GM21423 (cell line): ENCODE measurements at regions not wholly inside any gene's neighbourhood (a gene's known extent, or its start where the extent isn't known, plus 50 kb on each side); places are given as distances from the start of the nearest gene placed in this dataset.

Source experiments
- ATAC-seq: cut with Tn5 transposase; IDR thresholded peaks from one replicate; pipeline ENCODE4 v1.9.1; 2021; ENCODE audit warnings: mild to moderate bottlenecking, moderate library complexity; ENCODE audit not compliant: unreplicated experiment

DNA sequence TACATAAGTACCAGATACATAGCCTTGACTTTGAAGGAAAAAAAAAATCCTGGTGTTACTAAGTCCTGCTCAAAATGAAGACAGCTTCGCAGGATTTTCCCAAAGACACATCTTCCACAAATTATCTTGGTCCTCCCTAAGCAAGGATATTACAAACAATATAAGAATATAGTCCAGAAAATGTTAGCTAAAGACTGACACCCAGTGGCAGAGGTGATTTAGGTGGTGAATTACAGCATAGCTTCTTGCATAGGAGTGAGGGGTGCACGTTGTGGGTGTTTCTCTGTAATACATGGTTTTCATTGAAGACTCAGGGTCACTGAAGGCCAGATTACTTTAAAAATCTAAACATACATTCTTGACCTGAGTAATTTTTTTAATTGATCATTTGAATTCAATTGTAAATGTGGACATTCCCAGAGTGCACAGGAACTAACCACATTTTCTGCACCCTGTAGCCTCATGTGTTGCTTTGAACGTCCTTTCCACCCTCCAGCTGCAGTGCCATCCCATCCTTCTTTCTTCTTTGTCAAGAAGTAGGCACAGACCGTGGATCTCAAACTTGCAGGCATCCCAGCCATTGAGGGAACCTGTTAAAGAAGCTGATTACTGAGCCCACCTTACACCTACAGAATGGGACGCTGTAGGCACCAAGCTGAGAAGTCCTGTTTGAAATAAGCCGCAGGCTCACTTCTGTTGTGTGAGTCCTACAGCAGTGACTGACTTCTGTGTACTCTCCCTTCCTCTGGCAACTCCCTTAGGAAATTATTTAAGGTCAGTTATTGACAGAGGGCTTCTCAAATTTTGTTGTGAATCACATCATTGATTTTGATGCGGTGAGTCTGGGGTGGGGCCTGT lies 102.6 kb downstream of the PERP start:
- ATAC-seq = no peak

DNA sequence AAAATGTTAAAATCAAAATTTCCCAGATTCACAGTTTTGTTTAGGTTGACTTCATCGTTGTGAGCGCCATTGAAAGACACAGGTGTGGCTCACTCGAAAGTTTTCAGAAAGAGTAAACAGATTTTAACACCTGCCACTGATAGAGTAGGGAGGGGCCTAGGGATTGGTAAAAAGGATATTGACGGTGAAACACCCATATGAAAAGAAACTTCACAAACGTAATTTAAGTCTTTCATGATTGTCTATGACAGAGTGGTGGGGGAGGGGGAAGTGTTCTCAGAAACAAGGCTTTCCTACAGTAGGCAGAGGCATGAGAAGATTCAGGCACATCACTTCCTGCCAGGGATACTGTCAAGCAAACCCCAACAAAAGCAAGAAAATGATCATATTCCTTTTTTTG lies 101.4 kb downstream of the PERP start:
- no peak for ATAC-seq

DNA sequence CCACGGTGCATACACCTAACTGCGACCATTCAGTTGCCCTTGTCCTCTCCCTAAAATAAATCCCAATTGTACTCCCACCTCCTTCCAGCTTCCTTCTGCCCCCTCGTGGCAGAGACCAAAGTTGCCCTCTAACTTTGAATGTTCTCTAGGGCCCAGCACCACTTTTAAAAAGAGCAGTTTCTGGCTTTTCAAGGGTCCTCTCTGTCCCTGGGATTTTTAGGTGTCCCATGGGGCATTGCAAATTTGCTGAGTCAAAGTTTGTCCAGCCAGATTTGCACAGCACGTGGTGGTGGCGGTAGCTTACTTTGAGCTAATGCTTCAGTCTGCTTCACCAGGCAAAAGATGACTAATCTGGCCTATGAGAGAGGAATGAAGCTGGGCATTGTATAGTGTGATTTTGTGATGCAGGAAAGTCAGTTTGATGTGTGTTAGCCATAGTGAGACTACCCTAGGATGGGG lies 100.2 kb downstream of the PERP start:
- no peak for ATAC-seq

DNA sequence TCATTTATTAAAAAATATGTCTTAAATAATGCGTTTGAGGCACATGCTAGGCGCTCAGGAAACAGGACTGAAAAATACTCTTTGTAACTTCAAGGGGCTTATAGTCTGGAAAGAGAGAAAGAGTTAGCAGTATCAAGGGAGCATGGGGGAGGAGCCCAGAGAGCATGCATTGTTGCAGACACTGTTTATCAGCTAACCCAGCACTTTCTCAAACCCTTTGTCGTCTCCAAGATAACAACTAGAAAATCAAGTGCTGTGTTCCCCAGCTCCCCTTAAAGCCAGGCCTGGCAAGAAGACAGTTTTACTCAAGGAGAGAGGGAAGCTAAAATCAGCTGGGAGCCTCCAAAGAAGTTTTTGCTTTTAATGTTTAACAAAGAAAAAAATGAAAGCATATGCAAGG lies 98.4 kb downstream of the PERP start:
- ATAC-seq = no peak

DNA sequence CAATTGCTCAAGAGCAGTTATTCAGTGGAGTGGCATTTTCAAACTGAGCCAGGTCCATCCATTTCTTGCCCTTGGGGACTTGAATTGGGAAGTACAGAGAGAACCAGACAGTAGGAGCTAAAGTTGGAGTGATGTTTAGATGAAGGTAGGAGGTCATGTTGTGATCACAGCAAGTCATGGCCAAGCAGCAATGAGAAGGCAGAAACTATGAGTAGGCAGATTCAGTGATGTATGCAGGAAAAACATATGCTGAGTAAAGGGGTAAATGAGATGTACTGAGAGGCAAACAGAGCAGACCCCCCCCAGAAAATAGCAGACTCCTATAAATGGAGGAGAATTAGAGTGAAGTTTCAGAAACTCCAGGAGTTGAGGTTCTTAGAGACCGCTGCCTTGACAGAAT lies 95.8 kb downstream of the PERP start:
- ATAC-seq = no peak

DNA sequence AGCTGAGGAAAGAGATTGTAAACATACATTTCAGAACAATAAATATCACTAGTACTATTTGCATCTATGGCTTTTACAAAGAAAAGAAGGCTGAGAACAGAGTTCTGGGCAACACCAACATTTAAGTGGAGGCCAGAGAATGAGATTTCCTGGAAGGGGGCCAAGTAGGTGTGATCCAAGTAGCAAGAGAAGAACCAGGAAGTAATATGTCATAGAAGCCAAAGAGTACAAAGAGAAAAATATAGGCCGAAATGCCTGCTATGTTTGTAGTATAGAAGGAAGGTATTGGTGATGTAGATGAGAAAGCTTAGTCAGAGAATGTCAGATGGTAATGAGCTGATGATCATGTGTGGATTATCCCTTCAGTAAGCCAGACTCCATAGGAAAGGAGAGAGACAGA lies 94.5 kb downstream of the PERP start:
- no peak for ATAC-seq

DNA sequence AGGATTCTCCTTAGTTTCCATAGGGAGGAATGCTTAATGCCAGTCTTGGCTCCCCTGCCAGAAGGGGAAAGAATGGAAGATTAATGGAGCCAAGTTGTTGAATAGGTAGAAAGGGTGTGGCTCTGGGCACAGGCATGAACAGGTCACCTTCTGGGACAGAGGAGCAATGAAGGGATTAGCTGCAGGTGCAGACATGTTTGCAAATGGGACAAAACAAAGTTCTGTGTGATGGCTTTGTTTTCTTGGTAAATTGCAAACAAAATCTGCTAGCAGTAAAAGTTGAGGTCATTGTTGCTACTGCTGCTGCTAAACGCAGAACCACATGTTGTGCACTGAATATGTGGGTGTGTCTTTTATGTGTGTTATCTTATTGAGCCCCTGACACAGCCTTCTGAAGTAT lies 93.3 kb downstream of the PERP start:
- ATAC-seq = no peak

DNA sequence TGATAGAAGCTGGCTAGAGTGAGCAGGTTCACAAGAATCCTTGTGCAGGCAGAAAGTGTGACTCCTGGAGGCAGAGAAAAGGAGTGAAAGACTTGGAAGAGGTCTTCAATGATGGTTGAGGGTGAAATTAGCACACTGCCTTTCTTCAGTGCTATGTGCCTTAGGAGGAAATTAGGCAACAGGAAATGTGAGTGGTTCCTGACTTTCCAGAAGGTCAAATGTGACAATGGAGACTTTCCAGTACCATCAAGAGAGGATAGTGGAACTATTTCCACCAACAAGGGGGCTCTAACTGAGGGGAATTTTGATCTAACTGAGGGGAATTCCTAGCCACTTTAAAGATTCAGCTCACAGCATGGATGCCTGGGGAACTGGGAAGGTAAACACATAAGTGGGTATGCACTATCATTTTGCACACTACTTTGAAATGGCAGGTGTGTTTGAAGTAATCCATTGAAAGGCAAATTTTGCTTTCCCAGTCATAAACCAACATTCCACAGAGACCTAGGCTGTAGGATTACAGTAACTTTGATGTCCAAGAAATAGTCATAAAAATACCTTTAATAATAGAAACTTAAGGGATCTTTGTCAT lies 90.0 kb downstream of the PERP start:
- ATAC-seq = no peak

DNA sequence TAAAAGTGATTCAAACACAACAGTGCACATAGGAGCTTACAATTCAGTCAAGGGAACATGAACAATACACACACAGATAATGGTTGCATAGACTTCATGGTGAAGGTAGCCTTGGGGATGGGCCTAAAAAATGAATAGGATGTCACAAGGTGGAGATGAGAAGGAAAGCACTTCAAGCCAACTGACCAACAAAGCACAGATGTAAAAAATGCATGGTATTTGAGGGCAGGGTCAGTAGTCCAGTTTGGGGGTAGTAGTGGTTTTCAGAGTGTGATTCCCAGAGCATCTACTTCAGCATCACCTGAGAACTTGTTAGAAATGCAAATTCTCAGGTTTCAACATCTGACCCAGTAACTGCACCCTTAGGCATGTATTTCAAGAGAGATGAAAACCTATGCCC lies 88.9 kb downstream of the PERP start:
- no peak for ATAC-seq

DNA sequence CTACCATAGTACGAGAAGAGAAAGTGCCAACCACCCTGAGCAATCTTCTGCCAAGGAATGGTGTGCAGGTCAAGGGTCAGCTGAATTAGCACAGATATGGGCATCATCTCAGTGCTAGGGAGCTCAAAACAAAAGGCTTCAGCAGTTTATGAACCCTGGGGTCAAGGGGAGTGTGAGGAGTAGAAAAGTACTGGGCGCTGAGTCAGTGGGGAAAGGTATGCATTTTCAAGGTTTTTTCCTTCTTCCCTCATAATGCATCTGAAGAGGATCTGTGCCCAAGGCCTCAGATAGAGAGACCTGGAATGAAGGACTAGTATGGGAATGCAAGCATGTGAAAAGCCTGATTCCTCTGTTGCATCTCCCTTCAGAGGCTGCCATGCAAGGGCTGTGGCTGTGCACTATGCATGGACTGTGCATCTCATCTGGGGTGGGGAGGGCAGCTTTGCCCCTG lies 81.7 kb downstream of the PERP start:
- ATAC-seq = no peak

DNA sequence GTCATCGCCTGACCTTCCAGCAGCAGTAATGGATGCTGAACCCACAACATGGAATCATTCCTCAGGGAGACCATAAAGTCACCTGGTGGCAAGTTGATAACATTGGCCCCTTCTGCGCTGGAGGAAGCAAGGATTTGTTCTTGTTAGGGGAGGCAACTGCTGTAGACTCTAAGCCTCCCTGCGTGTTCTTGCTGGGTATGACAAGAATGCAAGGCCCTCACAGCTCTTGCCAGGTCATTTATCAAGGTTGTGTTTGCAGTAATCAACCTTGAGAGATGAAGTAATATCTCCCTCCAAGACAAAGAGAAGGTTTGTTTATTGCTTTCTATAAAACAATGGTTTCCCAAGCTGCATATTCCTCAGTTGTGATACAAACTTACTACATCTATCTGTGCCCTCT lies 80.9 kb downstream of the PERP start:
- ATAC-seq = no peak

DNA sequence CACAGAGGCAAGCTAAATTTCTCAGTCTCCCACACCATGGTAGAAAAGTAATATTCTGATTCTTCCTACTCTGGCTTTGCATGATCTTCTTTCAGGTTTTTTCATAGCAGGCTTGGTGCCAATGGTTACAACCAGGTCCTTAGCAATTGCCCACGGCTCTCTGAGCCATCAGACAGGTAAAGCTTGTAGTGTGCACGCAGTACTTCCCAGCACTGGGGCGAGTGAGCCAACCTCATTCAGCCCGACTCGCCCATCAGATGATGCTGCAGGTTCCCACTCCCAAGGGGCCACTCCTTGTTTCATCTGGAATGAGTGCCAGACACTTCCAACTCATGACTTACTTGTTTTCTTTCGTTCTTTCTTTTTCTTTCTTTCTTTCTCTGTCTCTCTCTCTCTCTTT lies 78.3 kb downstream of the PERP start:
- no peak for ATAC-seq

DNA sequence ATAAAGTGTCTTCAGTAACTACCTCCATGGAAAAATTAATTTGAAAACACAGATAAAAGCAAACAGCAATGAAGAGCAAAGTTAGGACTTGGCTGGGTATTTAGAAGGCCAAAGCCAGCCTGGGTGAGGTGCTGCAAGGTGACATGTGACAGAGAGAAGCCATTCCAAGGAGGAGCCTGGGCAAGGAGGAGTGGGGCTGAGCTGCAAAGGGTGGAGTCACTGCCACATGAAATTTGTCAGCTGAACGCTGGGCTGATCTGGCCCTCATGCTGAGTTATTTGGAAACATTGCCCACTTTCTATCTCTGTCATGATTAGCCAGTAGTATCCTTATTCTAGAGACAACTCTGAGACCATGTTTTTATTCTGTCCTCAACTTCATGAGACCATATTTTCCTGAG lies 76.3 kb downstream of the PERP start:
- ATAC-seq = no peak

DNA sequence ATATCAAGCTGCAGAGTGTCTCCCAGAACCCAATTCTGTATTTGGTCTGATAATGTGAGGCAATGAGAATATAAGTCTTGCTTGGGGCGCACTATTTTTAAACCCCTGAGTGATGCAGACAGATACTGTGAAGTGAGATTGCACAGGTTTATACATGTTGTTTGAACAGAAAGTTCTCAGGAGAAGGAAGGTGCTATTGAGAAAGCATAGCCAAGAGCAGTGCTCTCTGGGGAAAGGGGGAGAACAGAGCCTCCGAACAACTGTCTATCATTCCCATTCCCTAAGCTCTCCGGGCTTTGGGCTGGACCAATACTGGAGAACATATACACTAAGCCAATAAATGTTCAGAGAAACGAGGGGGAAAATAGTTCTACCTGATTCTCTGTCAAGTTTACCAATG lies 75.8 kb downstream of the PERP start:
- no peak for ATAC-seq

DNA sequence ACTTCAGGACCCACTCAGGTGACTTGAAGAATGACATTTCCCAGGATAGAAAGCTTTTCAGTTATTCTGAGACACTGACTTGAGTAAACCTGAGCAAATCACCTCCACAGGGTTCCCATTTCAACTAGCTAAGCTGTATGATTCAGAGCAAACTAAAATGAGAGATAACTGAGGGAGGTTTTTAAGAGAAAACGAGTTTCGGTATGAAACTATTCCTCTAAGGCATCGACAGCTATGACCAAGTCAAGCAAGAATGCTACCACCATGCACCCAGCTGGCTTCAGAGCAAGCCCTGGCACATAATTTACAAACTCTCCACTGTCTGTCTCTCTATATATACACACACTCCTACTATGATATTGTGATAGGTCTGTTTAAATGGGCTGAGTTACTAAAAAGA lies 75.4 kb downstream of the PERP start:
- ATAC-seq = no peak

DNA sequence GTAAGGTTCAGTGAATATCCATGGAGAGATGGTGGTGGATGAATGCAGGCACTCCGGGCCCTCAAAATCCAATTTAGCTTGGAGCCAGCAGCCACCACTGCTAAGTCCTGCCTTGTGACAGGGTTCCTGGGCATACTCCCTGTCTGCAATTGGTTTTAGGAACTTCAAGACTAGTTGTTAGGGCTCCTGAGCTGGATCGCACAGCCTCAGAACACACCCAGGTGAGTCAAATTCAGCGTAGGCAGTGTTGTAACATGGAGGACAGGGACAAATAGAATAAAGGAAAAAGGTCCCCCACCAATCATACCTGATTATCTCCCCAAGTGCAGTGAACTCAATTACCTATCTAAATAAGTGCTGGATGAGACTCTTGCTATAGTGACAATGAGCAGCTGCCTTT lies 74.6 kb downstream of the PERP start:
- no peak for ATAC-seq

DNA sequence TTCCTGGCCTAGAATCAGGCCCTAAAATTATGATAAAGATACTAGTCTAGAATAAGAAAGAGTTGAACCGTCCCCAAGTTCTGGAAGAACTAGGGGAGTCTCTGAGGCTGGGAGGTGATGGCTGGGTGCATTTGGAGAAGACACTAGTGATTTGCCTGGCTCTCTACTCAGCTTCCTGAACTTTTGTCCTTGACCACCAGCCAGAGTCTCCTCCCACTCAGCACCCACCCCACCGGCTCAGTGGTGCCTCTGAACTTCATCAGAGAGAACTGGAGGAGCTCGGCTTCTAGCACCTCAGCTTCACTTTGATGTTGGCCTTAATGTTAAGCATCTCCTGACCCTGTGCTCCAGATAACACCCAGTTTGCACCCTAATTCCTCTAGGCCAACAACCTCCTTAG lies 73.0 kb downstream of the PERP start:
- ATAC-seq = no peak

DNA sequence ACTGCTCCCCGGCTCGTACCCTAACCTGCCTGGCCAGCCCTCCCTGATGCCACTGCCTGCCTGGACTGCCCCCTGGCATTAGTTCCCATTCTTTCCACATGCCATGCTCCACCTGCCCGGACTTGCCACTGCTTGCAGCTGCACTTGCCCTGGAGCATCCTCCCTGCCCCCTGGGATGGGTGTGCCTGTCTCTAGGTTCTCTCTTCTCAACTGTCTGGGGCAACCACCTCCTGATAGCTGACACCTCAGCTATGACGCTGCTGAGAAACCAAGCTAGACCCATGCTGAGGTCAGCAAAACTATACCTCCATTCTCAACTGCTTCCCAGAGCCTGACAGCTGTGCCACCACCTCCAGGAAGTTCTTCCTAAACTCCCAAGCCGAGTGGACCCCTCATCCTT lies 72.1 kb downstream of the PERP start:
- ATAC-seq = no peak

DNA sequence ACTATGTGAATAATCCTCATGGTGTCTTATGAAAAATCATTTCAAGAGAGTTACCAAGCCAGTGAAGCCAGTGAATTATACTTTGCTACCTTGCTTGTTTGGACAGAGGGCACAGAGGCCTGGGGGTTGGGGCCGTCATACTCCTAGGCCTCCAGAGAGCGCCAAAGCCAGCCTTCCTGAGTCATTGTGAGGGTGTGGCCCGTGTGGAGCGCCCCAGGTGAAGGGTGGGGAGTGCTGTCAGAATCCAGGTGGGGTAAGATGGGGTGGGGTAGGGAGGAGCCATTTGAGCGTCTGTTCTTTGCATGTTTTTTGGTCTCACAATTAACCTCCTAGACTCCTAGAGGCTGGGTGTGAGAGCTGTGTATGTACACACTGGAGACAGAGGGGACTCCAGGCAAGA lies 71.1 kb downstream of the PERP start:
- no peak for ATAC-seq

DNA sequence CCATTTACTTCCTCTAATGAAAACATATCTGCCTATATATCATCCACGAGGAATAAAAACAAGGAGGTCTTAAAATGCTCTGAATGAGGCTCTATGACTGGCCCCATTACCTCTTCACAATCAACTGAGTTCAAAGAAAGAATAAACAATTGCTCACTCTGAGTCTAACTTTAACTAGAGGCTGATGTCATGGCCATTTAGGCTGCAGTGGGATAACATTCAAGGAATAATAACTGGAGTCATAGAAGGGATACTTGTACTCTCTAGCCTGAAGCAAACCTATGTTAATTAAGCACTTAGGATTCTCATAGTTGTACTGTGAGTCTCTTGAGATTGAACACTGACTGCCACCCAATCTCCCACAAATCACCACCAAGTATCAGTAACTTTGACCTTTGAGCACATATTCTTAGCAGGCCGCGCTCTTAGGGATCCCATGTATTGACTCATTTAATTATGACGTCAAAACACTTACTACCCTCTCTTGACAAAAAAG lies 70.2 kb downstream of the PERP start:
- no peak for ATAC-seq

DNA sequence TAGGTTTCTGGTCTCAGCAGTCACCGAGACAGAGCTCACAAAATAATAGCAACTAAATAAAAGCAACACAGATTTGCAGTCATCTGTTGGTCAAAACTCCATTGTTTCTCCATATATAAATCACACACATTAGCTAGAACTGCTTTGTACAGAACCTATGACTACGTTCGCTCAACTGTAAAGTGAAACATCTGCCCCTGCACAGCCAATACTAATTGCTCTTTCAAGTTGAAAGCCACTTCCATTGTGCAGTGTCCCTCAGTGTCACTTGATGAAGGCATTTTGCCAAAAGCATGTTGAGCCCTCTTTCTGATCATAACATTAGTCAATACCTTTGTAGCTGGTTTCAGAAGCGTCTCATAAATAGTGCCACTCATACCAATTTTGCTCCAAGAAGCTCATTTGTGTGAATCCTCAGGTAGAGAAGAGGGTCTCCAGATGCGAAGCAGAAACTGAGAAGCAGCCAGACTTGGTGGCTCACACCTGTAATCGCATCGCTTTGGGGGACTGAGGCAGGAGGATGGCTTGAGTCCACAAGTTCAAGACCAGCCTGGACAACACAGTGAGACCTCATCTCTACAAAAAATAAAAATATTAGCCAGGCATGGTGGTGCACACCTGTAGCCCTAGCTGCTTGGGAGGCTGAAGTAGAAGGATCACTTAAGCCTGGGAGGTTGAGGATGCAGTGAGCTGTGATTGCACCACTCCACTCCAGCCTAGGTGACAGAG lies 68.9 kb downstream of the PERP start:
- no peak for ATAC-seq
